GM12865 (cell line): ENCODE measurements at regions not wholly inside any gene's neighbourhood (a gene's known extent, or its start where the extent isn't known, plus 50 kb on each side); places are given as distances from the start of the nearest gene placed in this dataset.
"Not testable (repeated sequence)": the region's sequence is repeated elsewhere in the genome, so short reads cannot be mapped to it uniquely, and the experiment has no call there.

Source experiments
- DNase-seq: peaks from one replicate; pipeline ENCODE4 v3.0.0; 2010; ENCODE audit warnings: low read depth
- H3K4me3 ChIP-seq: 2 replicates; pipeline ENCODE4 v1.5.1; 2011; ENCODE audit warnings: mild to moderate bottlenecking, low read depth, low read length, control low read depth
- CTCF ChIP-seq: IDR thresholded peaks from 2 replicates; pipeline ENCODE4 v1.5.1; 2011; ENCODE audit warnings: low read length, control low read depth, low read depth, inconsistent platforms; ENCODE audit not compliant: insufficient read depth; ENCODE audit errors: missing control alignments

GRCh38 chr5:102119252-102119651, 176.8 kb downstream of the SLCO4C1 start:
- TF ChIP-seq CTCF, result no peak
- no peak for DNase-seq
- H3K4me3 ChIP-seq, result no peak overlapping the region

DNA sequence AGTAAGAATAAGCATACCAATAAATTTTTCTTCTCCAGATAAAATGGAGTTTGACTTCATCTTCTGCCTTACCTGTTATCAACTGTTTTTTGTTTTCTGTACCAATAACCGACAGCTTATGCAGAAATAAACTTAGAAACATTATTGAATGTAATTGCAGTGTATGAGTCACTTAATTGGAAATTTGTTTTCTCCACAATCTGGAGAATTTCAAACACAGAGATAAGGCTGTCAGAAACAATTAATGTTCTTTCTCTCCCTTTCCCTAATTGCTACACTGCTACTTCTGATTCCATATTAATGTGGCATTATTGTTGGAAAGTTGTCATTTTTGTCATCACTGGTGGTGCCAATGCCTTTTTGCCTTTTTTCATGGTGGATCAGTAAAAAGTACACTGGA, 180.3 kb downstream of the SLCO4C1 start:
- TF ChIP-seq CTCF, result no peak
- DNase-seq, result no peak
- no peak overlapping the region for H3K4me3 ChIP-seq

DNA sequence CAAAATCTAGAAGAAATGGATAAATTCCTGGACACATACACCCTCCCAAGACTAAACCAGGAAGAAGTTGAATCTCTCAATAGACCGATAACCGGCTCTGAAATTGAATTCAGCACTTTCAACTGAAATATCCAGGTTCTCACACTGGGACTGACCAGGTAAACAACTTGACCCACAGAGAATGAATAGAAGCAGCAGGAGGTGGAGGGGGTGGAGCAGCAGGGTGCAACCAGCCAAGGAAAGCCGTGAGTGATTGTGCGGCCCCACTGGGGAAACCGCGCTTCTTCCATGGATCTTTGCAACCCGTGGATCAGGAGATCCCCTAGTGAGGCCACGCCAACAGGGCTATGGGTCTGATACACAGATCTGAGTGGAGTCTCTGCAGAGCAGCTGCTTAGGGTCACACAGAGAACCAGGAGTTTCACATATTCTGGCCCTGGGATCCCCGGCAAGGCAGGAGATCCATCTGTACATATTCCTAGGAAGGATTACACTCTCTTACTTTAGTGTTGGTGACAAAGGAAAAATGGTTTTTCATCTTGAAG, 181.5 kb downstream of the SLCO4C1 start:
- DNase-seq, result no peak
- TF ChIP-seq CTCF, result no peak
- no peak overlapping the region for H3K4me3 ChIP-seq

DNA sequence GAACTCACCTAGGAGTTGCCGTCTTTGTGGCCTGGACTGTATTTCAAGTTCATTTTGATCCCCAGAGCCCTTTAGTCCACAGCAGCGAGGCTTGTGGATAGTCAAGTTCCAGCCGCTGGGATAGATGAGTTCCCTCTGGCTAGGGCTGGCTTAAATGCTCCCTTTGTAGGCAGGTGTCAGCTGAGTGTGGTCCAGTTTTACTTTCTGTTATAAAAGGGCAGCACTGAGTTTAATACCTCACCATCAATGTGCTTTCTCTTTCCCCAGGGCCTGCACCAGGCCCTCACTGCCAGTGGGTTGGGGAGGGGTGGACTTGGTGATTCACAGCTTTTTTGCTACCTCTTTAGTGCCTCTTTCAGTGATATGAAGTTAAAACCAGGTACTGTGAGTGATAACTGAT, 188.2 kb downstream of the SLCO4C1 start:
- DNase-seq, result no peak
- H3K4me3 ChIP-seq, result no peak overlapping the region
- TF ChIP-seq CTCF, result no peak

DNA sequence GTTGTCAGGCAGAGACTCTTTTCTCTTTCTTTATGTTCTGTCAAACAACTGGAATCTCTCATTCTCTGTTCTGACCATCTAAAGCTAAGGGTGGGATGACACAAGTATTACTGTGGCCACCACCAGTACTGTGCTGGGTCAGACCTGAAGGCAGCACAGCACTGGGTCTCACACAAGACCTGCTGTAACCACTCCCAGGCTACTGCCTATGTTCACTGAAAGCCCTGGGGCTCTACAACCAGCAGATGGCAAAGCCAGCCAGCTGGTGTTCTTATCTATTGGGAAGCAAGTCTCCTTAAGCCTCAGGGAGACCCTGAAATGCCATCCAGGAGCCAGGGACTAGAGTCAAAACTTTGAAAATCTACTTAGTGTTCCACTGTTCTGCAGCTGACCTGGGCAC, 189.5 kb downstream of the SLCO4C1 start:
- no peak for DNase-seq
- no peak for TF ChIP-seq CTCF
- no peak overlapping the region for H3K4me3 ChIP-seq

- no peak for TF ChIP-seq CTCF
- H3K4me3 ChIP-seq, result no peak overlapping the region
- DNase-seq, result no peak
Measured at GRCh38 chr5:102099766-102100331, 196.2 kb downstream of the SLCO4C1 start.

- DNase-seq, H3K4me3 ChIP-seq: not testable (repeated sequence)
Measured at GRCh38 chr5:102099083-102099482, 197.0 kb downstream of the SLCO4C1 start.

- not testable (repeated sequence) for H3K4me3 ChIP-seq, DNase-seq
Measured at GRCh38 chr5:102098606-102099005, 197.5 kb downstream of the SLCO4C1 start.
